ENCODE measurements at regions not wholly inside any gene's neighbourhood (a gene's known extent, or its start where the extent isn't known, plus 50 kb on each side); places are given as distances from the start of the nearest gene placed in this dataset.

GRCh38 chr1:87568911-87569310 is 240.2 kb downstream of the LMO4 start:
- no peak overlapping the region for H3K4me3 Mint-ChIP-seq
- Histone ChIP-seq H3K4me3 (replicated peaks in 1 of 3; ENCODE audit: low read depth in 2 of 3, low read length in 3 of 3) (no peak overlapping the region), H3K79me2 (ENCODE audit: insufficient read depth, low read length) (no peaks in the 10 kb centered on the region), H3K9ac (ENCODE audit: insufficient read depth, low read length, poor library complexity, severe bottlenecking) (no peak overlapping the region), H3K36me3 (replicated peaks in 1 of 2; ENCODE audit: control insufficient read depth in 1 of 2, insufficient read depth in 2 of 2, low read length in 2 of 2) (no peaks in the 10 kb centered on the region), H3K9me3 (replicated peaks in 1 of 2; ENCODE audit: control insufficient read depth in 1 of 2, insufficient read depth in 1 of 2, low read length in 2 of 2) (no peaks in the 10 kb centered on the region), H2AFZ (ENCODE audit: insufficient read depth, low read depth, low read length, poor library complexity, severe bottlenecking) (no peak overlapping the region), H3K4me1 (ENCODE audit: control insufficient read depth in 1 of 2, insufficient read depth in 2 of 2, low read length in 2 of 2) (no peaks in the 10 kb centered on the region), H3K27ac (ENCODE audit: low read depth in 1 of 2, low read length in 2 of 2) (no peak overlapping the region), H3K4me2 (replicated peaks; ENCODE audit: extremely low read depth, low read length, poor library complexity, severe bottlenecking) (no peak overlapping the region), H4K20me1 (ENCODE audit: insufficient read depth, low read length) (no peaks in the 10 kb centered on the region), H3K27me3 (ENCODE audit: control insufficient read depth in 2 of 2, insufficient read depth in 2 of 2, low read length in 2 of 2) (no peaks in the 10 kb centered on the region)
- intact Hi-C loops (cut with micrococcal nuclease) = no loop called here
- H3K4me1 Mint-ChIP-seq = no peaks in the 10 kb centered on the region
- no peak overlapping the region for H3K27ac Mint-ChIP-seq
- H3K36me3 Mint-ChIP-seq = no peaks in the 10 kb centered on the region
- peaks cover 0 to 8% (median 0%) of the 10 kb centered on the region in 3 donors for H3K27me3 Mint-ChIP-seq (ENCODE audit: low read depth in 3 of 3)
- H3K9me3 Mint-ChIP-seq = peaks cover 0 to 11% (median 0%) of the 10 kb centered on the region in 7 donors
- no peak for TF ChIP-seq CTCF (IDR thresholded peaks at IDR 0.05)
- DNase-seq = no peak
- 41% methylated on average over 2 of the region's 3 CpGs for WGBS (ENCODE audit: insufficient coverage)

GRCh38 chr1:87572008-87572407 is 243.3 kb downstream of the LMO4 start:
- Mint-ChIP-seq H3K27ac (no peak overlapping the region), H3K36me3 (no peaks in the 10 kb centered on the region), H3K27me3 (ENCODE audit: low read depth in 3 of 3) (peaks cover 0 to 2% (median 0%) of the 10 kb centered on the region in 3 donors), H3K4me3 (no peak overlapping the region), H3K4me1 (no peaks in the 10 kb centered on the region), H3K9me3 (peaks cover 0 to 11% (median 2%) of the 10 kb centered on the region in 7 donors)
- no peaks in the 10 kb centered on the region for H4K20me1 ChIP-seq (ENCODE audit: insufficient read depth, low read length)
- no peak overlapping the region for H3K9ac ChIP-seq (ENCODE audit: insufficient read depth, low read length, poor library complexity, severe bottlenecking)
- intact Hi-C loops (cut with micrococcal nuclease) = no loop called here
- H3K4me2 ChIP-seq (replicated peaks; ENCODE audit: extremely low read depth, low read length, poor library complexity, severe bottlenecking) = no peak overlapping the region
- H3K36me3 ChIP-seq (replicated peaks in 1 of 2; ENCODE audit: control insufficient read depth in 1 of 2, insufficient read depth in 2 of 2, low read length in 2 of 2) = no peaks in the 10 kb centered on the region
- no peak for DNase-seq
- no peak overlapping the region for H2AFZ ChIP-seq (ENCODE audit: insufficient read depth, low read depth, low read length, poor library complexity, severe bottlenecking)
- H3K9me3 ChIP-seq (replicated peaks in 1 of 2; ENCODE audit: control insufficient read depth in 1 of 2, insufficient read depth in 1 of 2, low read length in 2 of 2) = no peaks in the 10 kb centered on the region
- no peak overlapping the region for H3K4me3 ChIP-seq (replicated peaks in 1 of 3; ENCODE audit: low read depth in 2 of 3, low read length in 3 of 3)
- no peaks in the 10 kb centered on the region for H3K4me1 ChIP-seq (ENCODE audit: control insufficient read depth in 1 of 2, insufficient read depth in 2 of 2, low read length in 2 of 2)
- 100% methylated on average over 2 of the region's 4 CpGs for WGBS (ENCODE audit: insufficient coverage)
- H3K79me2 ChIP-seq (ENCODE audit: insufficient read depth, low read length) = no peaks in the 10 kb centered on the region
- no peaks in the 10 kb centered on the region for H3K27me3 ChIP-seq (ENCODE audit: control insufficient read depth in 2 of 2, insufficient read depth in 2 of 2, low read length in 2 of 2)
- no peak for TF ChIP-seq CTCF (IDR thresholded peaks at IDR 0.05)
- no peak overlapping the region for H3K27ac ChIP-seq (ENCODE audit: low read depth in 1 of 2, low read length in 2 of 2)

All from CD14-positive monocyte (primary cell).